Parathyroid adenoma (tissue), 2 donors: ENCODE measurements at regions not wholly inside any gene's neighbourhood (a gene's known extent, or its start where the extent isn't known, plus 50 kb on each side); places are given as distances from the start of the nearest gene placed in this dataset.

ENCODE experiments used
- H2AFZ ChIP-seq: fragments of 300-600 bp; sonication (generic); one replicate; pipeline ENCODE4 v1.7.0; 2017; ENCODE audit warnings: antibody characterized with exemption, mild to moderate bottlenecking
- H3K27ac ChIP-seq: fragments of 300-600 bp; sonication (generic); one replicate; pipeline ENCODE4 v1.7.0; 2017
- H3K27me3 ChIP-seq: fragments of 300-600 bp; sonication (generic); one replicate; pipeline ENCODE4 v1.7.0; 2017; ENCODE audit warnings: low read length; ENCODE audit not compliant: control insufficient read depth, insufficient read depth
- H3K36me3 ChIP-seq: fragments of 300-600 bp; sonication (generic); one replicate; pipeline ENCODE4 v1.7.0; 2017; ENCODE audit warnings: low read length; ENCODE audit not compliant: control insufficient read depth, insufficient read depth
- H3K4me1 ChIP-seq: fragments of 300-600 bp; sonication (generic); one replicate; pipeline ENCODE4 v1.7.0; 2017; ENCODE audit warnings: control low read depth
- H3K4me2 ChIP-seq: fragments of 300-600 bp; sonication (generic); one replicate; pipeline ENCODE4 v1.7.0; 2017; ENCODE audit warnings: low read length
- H3K4me3 ChIP-seq: fragments of 300-600 bp; sonication (generic); one replicate; pipeline ENCODE4 v1.7.0; 2017; ENCODE audit warnings: low read depth, low read length
- H3K79me2 ChIP-seq: fragments of 300-600 bp; sonication (generic); one replicate; pipeline ENCODE4 v1.7.0; 2017; ENCODE audit warnings: control low read depth
- H3K9ac ChIP-seq: fragments of 300-600 bp; sonication (generic); one replicate; pipeline ENCODE4 v1.7.0; 2017; ENCODE audit warnings: mild to moderate bottlenecking
- H3K9me3 ChIP-seq: fragments of 300-600 bp; sonication (generic); one replicate; pipeline ENCODE4 v1.7.0; 2017; ENCODE audit warnings: low read length; ENCODE audit not compliant: control insufficient read depth
- TF ChIP-seq, protein P1 (sequence below): fragments of 300-600 bp; sonication (generic); IDR thresholded peaks from one replicate; pipeline ENCODE4 v1.7.0; 2017; ENCODE audit warnings: antibody characterized with exemption, mild to moderate bottlenecking
- donor health status: primary hyperparathyroidism.

DNA sequence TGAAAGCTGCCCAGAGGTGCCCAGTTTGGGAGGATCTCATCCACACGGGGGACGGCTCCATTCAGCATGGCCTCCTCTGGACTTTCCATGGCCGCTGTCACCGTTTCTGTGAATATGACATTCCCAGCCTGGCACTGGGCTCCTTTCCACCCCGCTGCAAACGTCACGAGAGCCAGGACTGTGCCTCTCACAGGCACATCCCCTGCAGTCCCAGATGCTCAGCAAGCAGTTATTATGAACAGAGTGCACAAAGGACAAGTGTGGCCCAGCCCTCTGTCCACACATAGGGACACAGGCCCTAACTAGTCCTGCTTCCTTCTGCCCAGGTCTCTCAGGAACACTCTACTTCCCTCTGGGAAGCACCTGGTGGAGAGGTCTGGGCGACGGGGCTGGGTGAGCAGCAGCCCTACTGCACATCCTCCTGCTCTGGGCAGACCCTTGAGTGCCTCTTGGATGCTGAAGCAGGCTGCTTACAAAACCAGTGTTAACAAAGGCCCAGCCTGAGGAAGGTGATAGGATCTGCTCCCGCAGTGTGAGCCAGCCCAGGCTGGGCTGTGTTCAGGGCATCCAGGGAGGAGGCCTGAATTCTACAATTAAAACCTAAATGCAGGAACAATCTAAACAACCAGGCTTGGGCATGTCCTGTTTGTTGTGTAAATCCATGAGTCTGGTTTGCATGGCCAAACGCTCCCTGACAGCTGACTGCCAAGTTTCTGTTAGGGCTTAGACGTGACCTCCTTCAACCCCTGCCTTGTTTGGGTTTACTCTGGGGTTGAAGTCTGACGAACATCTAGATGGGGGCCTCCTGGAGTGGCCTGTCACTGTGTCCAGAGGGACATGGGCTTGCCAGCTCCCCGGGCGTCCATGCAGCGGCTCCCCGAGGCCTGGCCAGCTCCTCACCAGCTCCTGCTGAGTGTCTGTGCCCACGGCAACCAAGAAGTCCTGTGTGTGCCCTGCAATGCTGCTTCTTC, 269.8 kb downstream of the GADD45G start:
- Histone ChIP-seq H3K4me2 (peak overlapping the region; percentile 5), H3K4me3 (no peak overlapping the region), H3K27me3 (no peaks in the 10 kb centered on the region), H3K9me3 (no peaks in the 10 kb centered on the region), H3K36me3 (no peaks in the 10 kb centered on the region), H3K79me2 (no peaks in the 10 kb centered on the region), H2AFZ (peak overlapping the region; percentile 63), H3K27ac (peak overlapping the region; percentile 83), H3K9ac (no peak overlapping the region), H3K4me1 (peaks cover 25% of the 10 kb centered on the region)
- TF ChIP-seq, protein P1, sequence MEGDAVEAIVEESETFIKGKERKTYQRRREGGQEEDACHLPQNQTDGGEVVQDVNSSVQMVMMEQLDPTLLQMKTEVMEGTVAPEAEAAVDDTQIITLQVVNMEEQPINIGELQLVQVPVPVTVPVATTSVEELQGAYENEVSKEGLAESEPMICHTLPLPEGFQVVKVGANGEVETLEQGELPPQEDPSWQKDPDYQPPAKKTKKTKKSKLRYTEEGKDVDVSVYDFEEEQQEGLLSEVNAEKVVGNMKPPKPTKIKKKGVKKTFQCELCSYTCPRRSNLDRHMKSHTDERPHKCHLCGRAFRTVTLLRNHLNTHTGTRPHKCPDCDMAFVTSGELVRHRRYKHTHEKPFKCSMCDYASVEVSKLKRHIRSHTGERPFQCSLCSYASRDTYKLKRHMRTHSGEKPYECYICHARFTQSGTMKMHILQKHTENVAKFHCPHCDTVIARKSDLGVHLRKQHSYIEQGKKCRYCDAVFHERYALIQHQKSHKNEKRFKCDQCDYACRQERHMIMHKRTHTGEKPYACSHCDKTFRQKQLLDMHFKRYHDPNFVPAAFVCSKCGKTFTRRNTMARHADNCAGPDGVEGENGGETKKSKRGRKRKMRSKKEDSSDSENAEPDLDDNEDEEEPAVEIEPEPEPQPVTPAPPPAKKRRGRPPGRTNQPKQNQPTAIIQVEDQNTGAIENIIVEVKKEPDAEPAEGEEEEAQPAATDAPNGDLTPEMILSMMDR, result no peak

DNA sequence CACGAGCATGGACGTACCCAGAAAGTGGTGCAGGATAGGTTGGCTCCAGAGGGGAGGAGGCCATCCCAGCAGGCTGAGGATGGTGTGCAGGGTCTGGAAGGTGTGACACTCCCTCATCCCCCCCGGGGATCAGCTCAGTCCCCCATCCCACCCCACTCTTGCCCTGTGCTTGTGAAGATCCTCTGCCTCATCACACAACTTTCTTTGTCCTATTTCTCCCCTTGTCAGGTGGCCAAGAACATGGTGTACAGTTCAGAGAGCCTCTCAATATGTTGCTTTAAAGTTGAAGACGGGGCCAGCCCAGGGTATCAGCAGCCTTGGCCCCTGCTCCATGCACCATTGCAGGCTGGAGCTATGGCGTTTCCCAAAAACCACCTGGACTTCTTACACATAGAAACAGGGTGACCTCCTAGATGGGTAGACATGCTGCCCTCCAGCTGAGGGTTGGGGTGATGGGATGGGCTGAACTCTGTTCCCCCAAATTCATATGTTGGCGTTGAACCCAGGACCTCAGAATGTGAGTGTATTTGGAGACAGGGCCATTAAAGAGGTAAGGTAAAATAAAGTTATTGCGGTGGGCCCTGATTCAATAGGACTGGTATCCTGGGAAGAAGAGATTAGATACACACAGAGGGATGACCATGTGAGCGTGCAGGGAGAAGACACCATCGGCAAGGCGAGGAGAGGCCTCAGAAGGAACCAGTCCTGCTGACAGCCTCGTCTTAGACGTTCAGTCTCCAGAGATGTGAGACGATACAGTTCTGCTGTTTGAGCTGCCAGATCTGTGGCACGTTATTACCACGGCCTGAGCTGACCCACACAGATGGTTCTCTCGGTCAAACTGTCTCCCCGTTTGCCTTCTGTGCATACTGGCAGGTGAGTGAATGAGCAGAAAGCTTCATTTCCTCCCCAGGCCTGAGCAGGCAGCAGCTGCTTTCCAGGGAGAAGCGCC, 272.5 kb downstream of the GADD45G start:
- H3K9ac ChIP-seq, result no peak overlapping the region
- H3K4me3 ChIP-seq, result no peak overlapping the region
- H3K36me3 ChIP-seq, result no peaks in the 10 kb centered on the region
- TF ChIP-seq, protein P1, result no peak
- no peak overlapping the region for H2AFZ ChIP-seq
- no peaks in the 10 kb centered on the region for H3K27me3 ChIP-seq
- no peak overlapping the region for H3K4me2 ChIP-seq
- H3K27ac ChIP-seq, result no peak overlapping the region
- no peaks in the 10 kb centered on the region for H3K79me2 ChIP-seq
- H3K9me3 ChIP-seq, result no peaks in the 10 kb centered on the region
- H3K4me1 ChIP-seq, result peaks cover 25% of the 10 kb centered on the region

DNA sequence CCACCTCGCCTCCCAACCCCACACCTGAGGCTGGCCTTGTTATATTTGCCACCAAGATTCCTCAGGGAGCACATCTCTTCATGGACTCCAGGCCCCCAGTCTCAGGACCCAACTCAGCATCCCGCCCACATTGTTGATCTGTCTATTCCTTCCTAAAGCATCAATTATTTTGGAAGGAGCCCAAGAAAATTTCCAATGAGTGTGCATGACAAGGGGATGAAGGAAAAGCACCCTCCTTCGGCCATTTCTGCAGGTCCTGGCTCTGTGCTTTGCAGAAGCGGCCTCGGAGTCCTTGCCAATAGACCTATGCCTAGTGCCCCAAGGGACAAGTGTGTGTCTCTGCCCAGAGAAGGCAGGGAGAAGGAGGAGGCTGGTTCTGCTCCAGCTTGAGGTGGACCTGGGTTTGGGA, 273.2 kb downstream of the GADD45G start:
- H3K27me3 ChIP-seq, result no peaks in the 10 kb centered on the region
- no peak overlapping the region for H3K27ac ChIP-seq
- TF ChIP-seq, protein P1, result no peak
- H3K4me3 ChIP-seq, result no peak overlapping the region
- no peaks in the 10 kb centered on the region for H3K36me3 ChIP-seq
- H3K9me3 ChIP-seq, result no peaks in the 10 kb centered on the region
- no peak overlapping the region for H2AFZ ChIP-seq
- H3K79me2 ChIP-seq, result no peaks in the 10 kb centered on the region
- no peak overlapping the region for H3K4me2 ChIP-seq
- no peak overlapping the region for H3K9ac ChIP-seq
- peaks cover 23% of the 10 kb centered on the region for H3K4me1 ChIP-seq

DNA sequence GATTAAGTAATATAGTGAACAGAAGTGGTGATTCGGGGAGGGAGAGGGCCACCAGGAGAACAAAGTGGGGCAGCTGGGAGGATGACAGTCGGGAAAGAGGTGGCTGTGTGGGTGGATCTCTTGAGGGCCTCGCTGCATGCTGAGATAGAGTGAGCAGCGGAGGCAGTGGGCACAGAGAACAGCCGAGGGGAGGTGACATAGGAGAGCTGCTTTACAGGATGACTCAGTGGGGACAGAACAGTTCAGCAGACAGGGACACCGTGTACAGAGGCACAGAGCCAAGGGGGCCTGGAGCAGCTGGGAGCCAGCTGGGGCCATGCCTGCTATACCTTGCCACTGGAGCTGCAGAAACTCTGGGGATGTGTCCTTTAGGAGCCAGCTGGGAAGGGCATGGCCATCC, 273.9 kb downstream of the GADD45G start:
- Histone ChIP-seq H3K27ac (no peak overlapping the region), H3K36me3 (no peaks in the 10 kb centered on the region), H3K27me3 (no peaks in the 10 kb centered on the region), H3K4me1 (peaks cover 16% of the 10 kb centered on the region), H3K9ac (no peak overlapping the region), H3K4me3 (no peak overlapping the region), H2AFZ (peak overlapping the region; percentile 33), H3K9me3 (no peaks in the 10 kb centered on the region), H3K79me2 (no peaks in the 10 kb centered on the region), H3K4me2 (no peak overlapping the region)
- TF ChIP-seq, protein P1, result no peak
